GM04503 (cell line): ENCODE measurements at regions not wholly inside any gene's neighbourhood (a gene's known extent, or its start where the extent isn't known, plus 50 kb on each side); places are given as distances from the start of the nearest gene placed in this dataset.

ENCODE experiments used
- DNase-seq: peaks from one replicate; pipeline ENCODE4 v3.0.0-alpha.2; 2012; ENCODE audit warnings: low read depth

- no peak for DNase-seq
Observed at GRCh38 chr13:110773480-110773879, 60.0 kb downstream of the ING1 start.

GRCh38 chr13:110774051-110774450 is 60.6 kb downstream of the ING1 start:
- DNase-seq = no peak

DNA sequence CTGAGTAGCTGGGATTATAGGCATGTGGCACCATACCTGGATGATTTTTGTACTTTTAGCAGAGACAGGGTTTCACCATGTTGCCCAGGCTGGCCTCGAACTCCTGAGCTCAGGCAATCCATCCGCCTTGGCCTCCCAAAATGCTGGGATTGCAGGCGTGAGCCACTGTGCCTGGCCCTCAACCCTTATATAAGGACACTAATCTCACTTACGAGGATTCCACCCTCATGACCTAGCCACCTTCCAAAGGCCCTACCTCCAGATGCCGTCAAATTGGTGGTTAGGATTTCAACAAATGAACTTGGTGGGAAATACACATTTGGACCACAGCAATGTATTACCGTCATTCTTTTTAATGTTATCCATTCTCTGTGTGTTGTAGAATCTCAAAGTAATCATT is 61.0 kb downstream of the ING1 start:
- DNase-seq = no peak

DNA sequence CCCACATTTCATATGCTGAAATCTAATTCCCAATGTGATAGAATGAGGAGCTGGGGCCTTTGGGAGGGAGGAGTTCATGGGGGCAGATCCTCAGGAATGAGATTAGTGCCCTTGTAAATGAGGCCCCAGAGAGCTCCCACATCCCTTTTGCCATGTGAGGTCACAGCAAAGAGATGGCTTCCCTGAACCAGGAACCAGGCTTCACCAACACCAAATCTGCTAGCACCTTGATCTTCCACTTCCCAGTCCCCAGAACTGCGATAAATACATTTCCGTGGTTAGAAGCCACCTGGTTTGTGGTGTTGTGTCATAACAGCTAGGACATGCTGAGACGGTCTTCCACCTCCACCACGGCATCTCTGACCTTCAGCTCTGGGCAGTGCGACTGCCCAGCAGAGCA is 62.1 kb downstream of the ING1 start:
- no peak for DNase-seq

GRCh38 chr13:110777251-110777820 is 63.8 kb downstream of the ING1 start:
- DNase-seq = no peak

- DNase-seq = no peak
Observed at GRCh38 chr13:110779022-110779421, 65.5 kb downstream of the ING1 start.

DNA sequence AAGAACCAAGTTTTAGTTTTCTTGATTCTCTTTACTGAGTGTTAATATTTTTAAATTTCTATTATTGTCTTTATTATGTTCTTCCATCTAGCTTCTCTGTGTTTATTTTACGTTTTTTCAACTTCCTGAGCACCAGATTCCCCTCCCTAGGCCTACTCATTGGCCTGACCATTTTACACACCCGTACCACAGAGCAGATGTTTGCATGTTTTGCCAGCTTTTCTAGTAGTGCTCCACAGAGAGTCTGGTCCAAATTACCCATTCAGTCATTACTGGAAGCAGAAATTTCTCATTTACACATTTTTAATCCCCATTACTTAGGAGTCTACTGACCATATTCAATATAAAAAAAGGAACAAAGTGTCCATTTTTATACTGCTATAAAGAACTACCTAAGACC is 66.9 kb downstream of the ING1 start:
- DNase-seq = no peak

- no peak for DNase-seq
Observed at GRCh38 chr13:110782185-110782584, 68.7 kb downstream of the ING1 start.

GRCh38 chr13:110784704-110785103 is 71.2 kb downstream of the ING1 start:
- DNase-seq = no peak

DNA sequence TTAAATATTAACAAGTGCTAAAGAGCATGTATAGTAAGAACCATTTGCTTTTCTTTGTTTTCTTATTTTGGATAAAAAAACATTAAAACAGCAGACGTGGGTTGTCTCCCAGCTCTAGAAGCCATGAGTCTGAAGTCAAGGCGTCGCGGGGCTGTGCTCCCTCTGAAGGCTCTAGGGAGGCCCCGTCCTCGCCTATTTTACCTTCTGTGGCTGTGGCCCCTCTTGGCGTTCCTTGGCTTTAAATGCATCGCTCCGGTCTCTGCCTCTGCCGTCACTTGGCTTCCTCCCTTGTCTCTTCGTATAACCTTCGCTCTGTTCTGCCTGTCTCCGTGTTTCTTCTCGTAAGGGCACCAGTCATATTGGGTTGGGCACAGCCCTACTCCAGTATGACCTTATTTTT is 75.3 kb downstream of the ING1 start:
- no peak for DNase-seq

DNA sequence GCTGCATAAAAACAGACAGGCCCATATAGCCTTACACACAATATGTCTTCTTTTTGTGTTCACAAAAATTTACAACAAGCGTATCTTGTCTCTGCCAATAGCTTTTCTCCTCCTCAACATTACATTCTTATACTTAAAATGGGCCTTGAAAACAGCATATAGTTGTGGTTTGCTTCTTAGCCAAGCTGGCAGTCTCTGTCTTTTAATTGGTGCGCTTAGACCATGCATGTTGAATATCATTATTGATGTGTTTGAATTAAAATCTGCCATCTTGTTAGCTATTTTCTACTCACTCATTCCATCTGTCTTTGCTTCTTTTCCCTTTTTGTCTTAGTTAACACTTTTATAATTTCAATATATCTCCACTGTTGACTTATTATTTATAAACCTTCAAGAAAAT is 76.4 kb downstream of the ING1 start:
- no peak for DNase-seq

DNA sequence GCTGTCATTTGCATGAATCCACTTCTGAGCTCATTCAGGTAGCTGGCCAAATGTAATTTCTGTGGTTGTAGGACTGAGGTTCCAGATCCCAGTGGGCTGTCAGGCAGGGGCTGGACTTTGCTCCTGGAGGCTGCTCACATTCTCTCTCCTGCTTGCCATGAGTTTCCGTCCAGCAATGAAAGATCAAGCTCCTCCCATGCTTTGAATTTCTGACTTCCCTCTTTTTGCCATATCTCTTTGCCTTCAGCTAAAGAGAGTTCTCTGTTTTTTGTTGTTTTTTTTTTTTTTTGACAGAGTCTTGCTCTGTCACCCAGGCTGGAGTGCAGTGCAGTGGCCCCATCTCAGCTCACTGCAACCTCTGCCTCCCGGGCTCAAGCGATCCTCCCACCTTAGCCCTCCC is 76.9 kb downstream of the ING1 start:
- DNase-seq = no peak

- DNase-seq = no peak
Observed at GRCh38 chr13:110794209-110794608, 80.7 kb downstream of the ING1 start.

DNA sequence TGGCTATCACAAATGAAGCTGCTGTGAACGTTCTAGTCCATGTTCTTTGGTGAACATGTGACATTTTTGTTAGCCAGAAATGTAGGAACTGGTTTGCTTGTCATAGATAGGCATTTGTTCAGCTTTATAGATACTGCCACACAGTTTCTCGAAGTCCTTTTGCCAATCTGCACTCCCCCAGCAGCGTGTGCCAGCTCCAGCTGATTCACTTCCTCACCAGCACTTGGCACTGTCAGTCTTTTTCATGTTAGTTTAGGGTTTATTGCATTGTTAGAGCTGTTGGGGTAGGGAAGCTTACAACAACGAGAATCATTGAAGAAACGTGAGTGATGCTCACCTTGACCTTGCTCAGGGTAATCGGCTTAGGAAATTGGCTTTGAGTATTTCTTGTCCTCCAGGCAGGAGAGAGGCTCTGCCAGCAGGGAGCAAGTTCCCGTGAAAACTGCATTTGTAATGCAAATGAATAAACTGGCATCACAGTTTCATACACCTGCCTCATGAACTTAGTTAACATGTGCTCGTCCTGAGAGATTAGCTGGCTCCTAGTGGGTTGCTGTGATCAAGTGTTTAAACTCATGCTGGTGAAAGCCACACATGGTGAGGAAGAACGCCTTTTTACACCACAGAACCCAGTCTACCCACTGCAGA is 83.9 kb downstream of the ING1 start:
- DNase-seq = no peak

DNA sequence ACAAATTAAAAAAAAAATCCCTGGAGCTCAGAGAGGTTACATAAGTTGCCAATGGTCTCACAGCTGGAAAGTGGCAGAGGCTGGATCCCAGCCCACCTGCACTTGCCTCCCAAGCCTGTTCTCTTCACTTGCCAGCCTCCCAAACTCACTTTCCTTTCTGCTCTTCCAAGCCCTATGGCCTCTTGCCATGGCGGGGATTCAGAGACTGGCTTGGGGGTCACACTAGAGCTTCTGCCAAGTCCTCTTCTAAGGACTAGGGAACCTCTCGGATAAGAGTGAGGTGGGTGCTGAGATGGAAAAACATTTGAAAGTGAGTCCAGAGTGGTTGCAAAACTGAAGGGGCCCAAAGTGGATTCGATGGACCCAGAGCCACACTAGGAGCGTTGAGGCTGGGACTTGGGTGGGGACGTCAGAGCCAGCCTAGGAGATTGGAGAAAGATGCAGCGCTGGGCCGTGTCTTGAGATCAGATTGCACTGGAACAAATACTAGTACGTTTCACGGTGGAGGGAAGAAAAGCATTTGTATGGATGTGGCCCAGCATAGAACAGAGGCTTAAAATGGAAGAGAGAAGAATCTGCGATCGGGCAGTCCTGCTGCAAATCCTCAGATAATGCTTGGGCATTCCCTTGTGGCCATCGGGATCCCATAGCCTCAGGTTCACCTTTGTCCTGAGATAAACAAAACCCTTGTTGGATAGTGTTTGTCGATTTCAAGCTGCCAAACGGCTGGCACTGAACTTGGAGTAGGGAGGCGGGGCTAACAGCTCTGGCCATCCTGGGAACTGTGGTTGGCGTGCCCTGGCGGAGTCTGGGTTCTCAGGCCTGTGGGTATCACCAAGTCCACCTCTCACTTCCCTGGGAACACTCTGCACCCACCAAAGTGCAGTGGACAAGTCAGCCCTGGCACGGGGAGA is 84.8 kb downstream of the ING1 start:
- no peak for DNase-seq

- peak; percentile 64 for DNase-seq
Observed at GRCh38 chr13:110799246-110800236, 86.0 kb downstream of the ING1 start.

DNA sequence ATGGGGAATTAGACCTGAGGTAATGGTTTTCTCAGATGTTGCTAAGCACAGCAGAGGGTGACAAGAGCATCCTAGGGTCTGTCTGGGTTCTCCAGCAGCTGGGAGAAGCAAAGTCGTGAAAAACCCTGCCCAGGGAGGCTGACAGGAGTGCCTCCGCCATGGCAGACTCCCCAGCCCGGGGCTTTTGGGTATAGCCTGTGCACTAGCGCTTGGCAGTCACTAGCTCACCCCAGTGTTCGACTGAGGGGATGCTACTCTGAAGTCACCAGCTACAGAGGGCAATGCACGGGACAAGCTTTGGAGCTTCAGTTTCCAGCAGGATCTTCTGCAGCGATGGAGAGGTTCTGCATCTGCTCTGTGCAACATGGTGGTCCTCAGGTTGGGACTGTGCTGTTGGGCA is 87.5 kb downstream of the ING1 start:
- DNase-seq = no peak

DNA sequence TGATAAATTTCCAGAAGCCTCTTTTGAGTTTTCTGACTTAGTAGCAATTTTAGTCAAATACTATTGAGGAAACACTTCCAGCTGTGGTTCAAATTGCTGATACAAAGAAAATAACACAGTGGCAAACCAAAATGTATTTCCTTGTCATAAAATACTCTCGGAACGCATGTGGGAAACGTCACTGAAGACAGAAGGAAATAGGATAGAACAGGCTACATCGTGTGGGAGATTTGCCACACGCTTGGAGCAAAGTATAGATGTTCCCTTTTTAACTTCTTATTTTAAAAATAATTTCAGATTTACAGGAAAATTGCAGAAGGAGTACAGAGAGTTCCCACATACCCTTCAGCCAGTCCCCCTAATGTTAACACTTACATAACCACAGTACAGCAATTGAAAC is 88.8 kb downstream of the ING1 start:
- no peak for DNase-seq

- no peak for DNase-seq
Observed at GRCh38 chr13:110806636-110807035, 93.1 kb downstream of the ING1 start.

DNA sequence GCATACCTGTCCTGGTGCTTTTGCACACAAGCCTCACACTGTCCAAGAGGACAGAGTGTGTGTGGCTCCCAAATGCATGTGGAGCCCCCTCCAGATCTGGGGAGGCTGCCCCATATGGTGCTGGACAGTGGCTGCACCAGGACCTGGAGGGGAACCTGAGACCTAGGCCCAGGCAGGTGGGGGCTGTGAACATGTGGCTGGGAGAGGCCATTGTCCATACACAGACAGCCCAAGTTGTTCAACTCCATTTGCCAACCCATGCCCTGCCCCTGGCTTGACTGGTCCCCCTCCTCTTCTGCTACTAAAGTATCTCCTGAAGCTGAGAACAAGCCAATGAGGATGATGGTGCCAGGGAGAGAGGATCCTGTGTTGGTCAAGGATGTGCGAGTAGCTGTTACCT is 94.0 kb downstream of the ING1 start:
- no peak for DNase-seq

DNA sequence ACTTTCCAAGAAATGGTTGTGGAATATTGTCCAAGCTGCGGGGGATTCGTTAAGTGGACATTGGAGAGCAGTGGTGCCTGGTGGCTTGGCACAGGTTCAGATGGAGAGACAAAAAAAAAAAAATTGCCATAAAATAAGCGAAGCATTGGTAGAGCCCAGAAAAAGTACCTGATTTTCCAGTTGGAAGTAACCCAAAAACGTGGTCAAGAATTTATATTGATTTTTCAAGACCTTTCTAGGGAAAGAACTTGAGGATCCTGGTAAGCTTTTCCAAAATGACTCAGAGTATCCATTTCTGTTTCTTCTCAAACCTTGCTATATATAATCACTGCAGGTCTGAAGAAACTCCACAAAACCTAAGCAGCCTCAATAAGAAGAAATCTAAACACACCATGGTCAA is 94.6 kb downstream of the ING1 start:
- DNase-seq = no peak

DNA sequence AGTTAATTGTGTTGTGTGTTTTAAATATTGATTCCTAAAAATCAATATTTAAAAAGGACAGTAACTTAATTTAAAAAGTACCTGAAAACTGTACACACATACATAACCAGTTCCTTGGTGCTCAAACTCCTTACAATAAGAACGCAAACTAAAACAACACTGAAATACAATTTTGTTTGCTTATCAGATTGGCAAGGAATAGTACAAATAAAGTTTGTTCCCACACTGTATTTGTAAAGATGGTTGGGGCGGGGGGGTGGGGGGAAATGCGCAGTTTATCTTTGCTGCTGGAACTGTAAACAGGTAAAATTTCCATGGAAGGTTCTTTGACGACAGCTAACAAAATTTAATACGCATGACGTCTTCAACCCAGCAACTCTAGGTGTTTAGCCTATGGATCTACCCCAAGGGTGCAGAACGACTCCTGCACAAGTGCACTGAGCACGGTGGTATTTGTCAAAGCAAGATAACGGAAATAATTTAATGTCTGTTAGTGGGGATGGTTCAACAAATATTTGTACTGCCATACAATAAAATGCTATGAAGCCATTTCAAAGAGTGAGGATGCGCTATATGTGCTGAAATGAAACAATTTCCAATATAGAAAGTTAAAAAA is 96.5 kb downstream of the ING1 start:
- no peak for DNase-seq
